ENCODE measurements at regions not wholly inside any gene's neighbourhood (a gene's known extent, or its start where the extent isn't known, plus 50 kb on each side); places are given as distances from the start of the nearest gene placed in this dataset.

DNA sequence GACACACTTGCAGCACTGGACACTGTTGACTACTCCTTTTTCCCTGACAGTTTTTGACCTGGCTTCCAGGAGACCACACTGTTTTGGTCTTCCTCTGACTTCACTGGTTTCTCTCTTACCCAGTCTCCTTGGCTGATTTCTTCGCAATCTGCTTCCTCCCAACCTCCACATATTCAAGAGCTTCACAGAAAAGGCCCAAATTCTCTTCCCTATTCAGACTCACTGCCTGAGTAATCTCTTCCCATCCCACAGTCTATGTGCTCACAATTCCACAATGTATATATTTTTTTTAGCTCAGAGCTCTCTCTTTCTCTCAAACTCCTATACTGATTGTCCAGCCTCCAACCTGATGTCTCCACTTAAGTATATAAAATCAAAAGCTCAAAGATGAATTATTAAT is 115.4 kb downstream of the SINHCAF start:
- Histone ChIP-seq H3K4me1 (ENCODE audit: insufficient read depth, low read length) (no peaks in the 10 kb centered on the region), H3K4me3 (ENCODE audit: insufficient read depth, low read length) (no peak overlapping the region), H3K36me3 (ENCODE audit: insufficient read depth, low read length) (no peaks in the 10 kb centered on the region), H3K27ac (ENCODE audit: low read depth, low read length) (no peak overlapping the region), H3K79me2 (ENCODE audit: insufficient read depth, low read length) (no peaks in the 10 kb centered on the region), H4K20me1 (ENCODE audit: insufficient read depth, low read length) (no peaks in the 10 kb centered on the region), H2AFZ (ENCODE audit: low read length) (no peak overlapping the region), H3K4me2 (ENCODE audit: insufficient read depth, low read length) (no peak overlapping the region), H3K27me3 (ENCODE audit: insufficient read depth, low read length) (no peaks in the 10 kb centered on the region), H3K9me3 (ENCODE audit: low read depth, low read length) (no peaks in the 10 kb centered on the region)
- TF ChIP-seq, protein P1, sequence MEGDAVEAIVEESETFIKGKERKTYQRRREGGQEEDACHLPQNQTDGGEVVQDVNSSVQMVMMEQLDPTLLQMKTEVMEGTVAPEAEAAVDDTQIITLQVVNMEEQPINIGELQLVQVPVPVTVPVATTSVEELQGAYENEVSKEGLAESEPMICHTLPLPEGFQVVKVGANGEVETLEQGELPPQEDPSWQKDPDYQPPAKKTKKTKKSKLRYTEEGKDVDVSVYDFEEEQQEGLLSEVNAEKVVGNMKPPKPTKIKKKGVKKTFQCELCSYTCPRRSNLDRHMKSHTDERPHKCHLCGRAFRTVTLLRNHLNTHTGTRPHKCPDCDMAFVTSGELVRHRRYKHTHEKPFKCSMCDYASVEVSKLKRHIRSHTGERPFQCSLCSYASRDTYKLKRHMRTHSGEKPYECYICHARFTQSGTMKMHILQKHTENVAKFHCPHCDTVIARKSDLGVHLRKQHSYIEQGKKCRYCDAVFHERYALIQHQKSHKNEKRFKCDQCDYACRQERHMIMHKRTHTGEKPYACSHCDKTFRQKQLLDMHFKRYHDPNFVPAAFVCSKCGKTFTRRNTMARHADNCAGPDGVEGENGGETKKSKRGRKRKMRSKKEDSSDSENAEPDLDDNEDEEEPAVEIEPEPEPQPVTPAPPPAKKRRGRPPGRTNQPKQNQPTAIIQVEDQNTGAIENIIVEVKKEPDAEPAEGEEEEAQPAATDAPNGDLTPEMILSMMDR (IDR thresholded peaks at IDR 0.05; ENCODE audit: extremely low read depth, low read depth, low read length): no peak
- peak; percentile 54 for DNase-seq (ENCODE audit: insufficient read length, low spot score, missing footprints)

DNA sequence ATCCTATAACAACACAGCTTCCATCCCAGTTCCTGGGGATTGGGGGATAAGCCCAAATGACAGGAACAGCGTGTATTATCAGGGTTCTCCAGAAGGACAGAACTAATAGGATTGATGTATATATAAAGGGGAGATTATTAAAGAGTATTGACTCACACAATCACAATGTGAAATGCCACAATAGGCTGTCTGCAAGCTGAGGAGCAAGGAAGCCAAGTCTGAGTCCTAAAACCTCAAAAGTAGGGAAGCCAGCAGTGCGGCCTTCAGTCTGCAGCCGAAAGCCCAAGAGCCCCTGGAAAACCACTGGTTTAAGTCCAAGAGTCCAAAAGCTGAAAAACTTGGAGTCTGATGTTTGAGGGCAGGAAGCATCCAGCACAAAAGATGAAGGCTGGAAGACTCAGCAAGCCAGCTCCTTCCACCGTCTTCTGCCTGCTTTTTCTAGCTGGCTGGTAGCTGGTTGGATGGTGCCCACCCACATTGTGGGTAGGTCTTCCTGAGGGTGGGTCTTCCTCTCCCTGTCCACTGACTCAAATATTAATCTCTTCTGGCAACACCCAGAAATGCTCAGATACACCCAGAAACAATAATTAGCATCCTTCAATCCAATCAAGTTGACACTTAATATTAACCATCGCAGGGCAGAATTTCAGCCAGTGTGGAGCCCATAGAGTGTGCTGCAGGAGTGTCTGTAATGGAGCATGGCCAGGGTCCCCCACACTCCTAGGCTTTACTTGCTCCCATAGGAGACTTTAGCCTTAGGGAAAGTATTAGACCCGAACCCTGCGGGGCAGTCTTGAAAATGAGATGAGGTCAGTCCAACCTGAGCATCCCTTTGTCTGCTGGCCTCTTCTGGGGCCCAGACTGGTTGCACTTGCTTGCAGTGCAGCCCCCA is 111.1 kb downstream of the SINHCAF start:
- peaks cover 13% of the 10 kb centered on the region for H3K27me3 ChIP-seq (ENCODE audit: insufficient read depth, low read length)
- peak; percentile 10 for DNase-seq (ENCODE audit: insufficient read length, low spot score, missing footprints)

DNA sequence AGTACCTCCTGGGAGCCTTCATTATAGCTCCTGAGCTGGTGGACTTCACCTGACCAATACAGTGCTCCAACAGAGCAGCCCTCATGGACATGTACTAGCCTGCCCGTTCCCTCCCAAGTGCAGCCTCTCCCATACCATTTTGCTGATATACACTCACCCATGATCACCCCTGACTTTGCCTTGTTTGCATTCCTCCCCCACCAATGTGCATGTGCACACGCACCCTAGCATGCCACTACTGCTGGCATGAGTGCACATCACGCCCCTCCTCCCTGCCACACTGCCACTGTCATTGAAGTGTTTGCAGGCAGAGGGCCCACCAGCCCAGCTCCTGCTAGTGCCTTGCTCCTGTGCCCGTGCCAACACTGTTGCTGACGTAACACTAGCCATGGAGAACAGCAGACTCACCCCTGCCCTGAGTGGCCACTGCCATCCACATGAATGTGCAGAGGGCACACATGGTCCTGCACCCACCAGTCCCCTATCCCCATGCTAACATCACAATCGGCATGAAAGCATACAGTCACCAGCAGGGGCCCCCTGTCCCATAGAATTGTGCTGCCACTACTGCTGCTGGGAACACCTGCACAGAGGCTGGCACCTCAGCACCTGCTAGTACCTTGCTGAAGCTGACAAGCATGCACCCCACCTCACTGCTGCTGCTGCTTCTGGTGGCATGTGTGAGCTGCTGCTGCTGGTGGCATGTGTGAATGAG is 110.3 kb downstream of the SINHCAF start:
- peak; percentile 42 for DNase-seq (ENCODE audit: insufficient read length, low spot score, missing footprints)
- Histone ChIP-seq H3K4me1 (ENCODE audit: insufficient read depth, low read length) (no peaks in the 10 kb centered on the region), H3K4me2 (ENCODE audit: insufficient read depth, low read length) (no peak overlapping the region), H3K36me3 (ENCODE audit: insufficient read depth, low read length) (no peaks in the 10 kb centered on the region), H3K27ac (ENCODE audit: low read depth, low read length) (no peak overlapping the region), H3K79me2 (ENCODE audit: insufficient read depth, low read length) (no peaks in the 10 kb centered on the region), H3K9me3 (ENCODE audit: low read depth, low read length) (no peaks in the 10 kb centered on the region), H3K4me3 (ENCODE audit: insufficient read depth, low read length) (no peak overlapping the region), H3K27me3 (ENCODE audit: insufficient read depth, low read length) (peaks cover 13% of the 10 kb centered on the region), H2AFZ (ENCODE audit: low read length) (no peak overlapping the region), H4K20me1 (ENCODE audit: insufficient read depth, low read length) (no peaks in the 10 kb centered on the region)
- TF ChIP-seq, protein P1 (IDR thresholded peaks at IDR 0.05; ENCODE audit: extremely low read depth, low read depth, low read length): no peak

More for the DNA sequence above, 111.1 kb downstream of the SINHCAF start:
- no peaks in the 10 kb centered on the region for H3K79me2 ChIP-seq (ENCODE audit: insufficient read depth, low read length)
- H3K27ac ChIP-seq (ENCODE audit: low read depth, low read length): no peak overlapping the region
- H3K4me2 ChIP-seq (ENCODE audit: insufficient read depth, low read length): no peak overlapping the region
- H3K4me1 ChIP-seq (ENCODE audit: insufficient read depth, low read length): no peaks in the 10 kb centered on the region
- TF ChIP-seq, protein P1 (IDR thresholded peaks at IDR 0.05; ENCODE audit: extremely low read depth, low read depth, low read length): no peak
- no peaks in the 10 kb centered on the region for H4K20me1 ChIP-seq (ENCODE audit: insufficient read depth, low read length)
- no peaks in the 10 kb centered on the region for H3K36me3 ChIP-seq (ENCODE audit: insufficient read depth, low read length)
- H2AFZ ChIP-seq (ENCODE audit: low read length): no peak overlapping the region
- no peak overlapping the region for H3K4me3 ChIP-seq (ENCODE audit: insufficient read depth, low read length)
- H3K9me3 ChIP-seq (ENCODE audit: low read depth, low read length): no peaks in the 10 kb centered on the region

DNA sequence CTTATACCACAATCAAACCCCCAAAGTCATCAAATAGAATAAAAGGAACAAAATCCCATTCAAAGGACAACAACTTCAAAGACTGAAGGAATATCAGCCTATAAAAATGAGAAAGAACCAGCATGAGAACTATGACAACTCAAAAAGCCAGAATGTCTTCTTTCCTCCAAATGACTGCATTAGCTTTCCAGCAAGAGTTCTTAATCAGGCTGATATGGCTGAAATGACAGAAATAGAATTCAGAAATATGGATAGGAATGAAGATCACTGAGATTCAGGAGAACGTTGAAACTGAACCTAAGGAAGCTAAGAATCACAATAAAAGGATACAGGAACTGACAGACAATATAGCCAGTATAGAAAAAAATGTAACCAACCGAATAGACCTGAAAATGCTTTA is 109.5 kb downstream of the SINHCAF start:
- H3K79me2 ChIP-seq (ENCODE audit: insufficient read depth, low read length): no peaks in the 10 kb centered on the region
- no peak for DNase-seq (ENCODE audit: insufficient read length, low spot score, missing footprints)
- no peaks in the 10 kb centered on the region for H3K36me3 ChIP-seq (ENCODE audit: insufficient read depth, low read length)
- no peak overlapping the region for H3K4me3 ChIP-seq (ENCODE audit: insufficient read depth, low read length)
- TF ChIP-seq, protein P1 (IDR thresholded peaks at IDR 0.05; ENCODE audit: extremely low read depth, low read depth, low read length): no peak
- no peak overlapping the region for H3K4me2 ChIP-seq (ENCODE audit: insufficient read depth, low read length)
- H4K20me1 ChIP-seq (ENCODE audit: insufficient read depth, low read length): no peaks in the 10 kb centered on the region
- no peak overlapping the region for H2AFZ ChIP-seq (ENCODE audit: low read length)
- no peaks in the 10 kb centered on the region for H3K4me1 ChIP-seq (ENCODE audit: insufficient read depth, low read length)
- H3K9me3 ChIP-seq (ENCODE audit: low read depth, low read length): no peaks in the 10 kb centered on the region
- H3K27ac ChIP-seq (ENCODE audit: low read depth, low read length): no peak overlapping the region
- peaks cover 13% of the 10 kb centered on the region for H3K27me3 ChIP-seq (ENCODE audit: insufficient read depth, low read length)

Measured in osteoblast (primary cell).